SK-N-SH (cell line): ENCODE measurements at regions not wholly inside any gene's neighbourhood (a gene's known extent, or its start where the extent isn't known, plus 50 kb on each side); places are given as distances from the start of the nearest gene placed in this dataset.

Experiments
- CTCF ChIA-PET: fragments of 300-600, 350-600 bp; formaldehyde crosslinking; extraction: SDS; loops from one replicate; lab custom pipeline; 2021; lab: Yijun Ruan, JAX
- POLR2A ChIA-PET: fragments of 350-600 bp; sonication (Branson Sonifier 250); formaldehyde crosslinking; extraction: SDS; loops from one replicate; lab custom pipeline; 2020; ENCODE audit warnings: antibody characterized with exemption, inconsistent platforms; lab: Yijun Ruan, JAX
- DNase-seq: peaks from one replicate; pipeline ENCODE4 v3.0.0; 2012
- H2AFZ ChIP-seq: fragments of 200-600 bp; sonication (generic); 2 replicates; pipeline ENCODE4 v1.8.1; 2016; ENCODE audit warnings: antibody characterized with exemption, mild to moderate bottlenecking, low read depth
- H3F3A ChIP-seq: fragments of 200-600 bp; sonication (generic); replicated peaks from 2 replicates; pipeline ENCODE3; 2016; ENCODE audit warnings: antibody characterized with exemption, mild to moderate bottlenecking; ENCODE audit not compliant: insufficient read depth
- H3K27ac ChIP-seq, 2 experiments: fragments of 200-500 bp in 1 of 2; fragments of 200-600 bp in 1 of 2; sonication (Bioruptor generic) in 1 of 2; sonication (generic), shearing (Covaris generic) in 1 of 2; 2 replicates each; pipeline versions ENCODE4 v1.5.1 to v1.6.1; 2014 to 2016; ENCODE audit warnings: low read depth in 2 of 2, inconsistent platforms in 1 of 2, low read length in 1 of 2, mild to moderate bottlenecking in 1 of 2, mixed read lengths in 1 of 2
- H3K27me3 ChIP-seq: fragments of 200-600 bp; sonication (generic), shearing (Covaris generic); 2 replicates; pipeline ENCODE4 v1.6.1; 2016; ENCODE audit warnings: mixed run types; ENCODE audit not compliant: insufficient read depth
- H3K36me3 ChIP-seq, 2 experiments: fragments of 200-500 bp in 1 of 2; fragments of 200-600 bp in 1 of 2; sonication (Bioruptor generic) in 1 of 2; sonication (generic) in 1 of 2; replicated peaks in 1 of 2; 2 replicates each; pipeline versions ENCODE3 to v1.5.1; 2014 to 2016; ENCODE audit warnings: low read length in 1 of 2, mild to moderate bottlenecking in 1 of 2; ENCODE audit not compliant: insufficient read depth in 2 of 2, control insufficient read depth in 1 of 2
- H3K4me1 ChIP-seq, 2 experiments: fragments of 200-500 bp in 1 of 2; fragments of 200-600 bp in 1 of 2; sonication (Bioruptor generic) in 1 of 2; sonication (generic), shearing (Covaris generic) in 1 of 2; 2 replicates each; pipeline versions ENCODE4 v1.5.1 to v1.6.1; 2014 to 2016; ENCODE audit warnings: low read depth in 1 of 2, low read length in 1 of 2, mixed run types in 1 of 2; ENCODE audit not compliant: insufficient read depth in 2 of 2, control insufficient read depth in 1 of 2
- H3K4me2 ChIP-seq: fragments of 200-600 bp; sonication (generic), shearing (Covaris generic); 2 replicates; pipeline ENCODE4 v1.6.1; 2017; ENCODE audit warnings: mixed run types
- H3K4me3 ChIP-seq, 2 experiments: fragments of 200-500 bp in 1 of 2; fragments of 200-600 bp in 1 of 2; sonication (Bioruptor generic) in 1 of 2; sonication (generic), shearing (Covaris generic) in 1 of 2; 2 replicates each; pipeline versions ENCODE4 v1.5.1 to v1.8.1; 2014 to 2016; ENCODE audit warnings: low read depth in 2 of 2, inconsistent platforms in 1 of 2, low read length in 1 of 2, mild to moderate bottlenecking in 1 of 2, mixed read lengths in 1 of 2, moderate library complexity in 1 of 2
- H3K79me2 ChIP-seq: fragments of 200-600 bp; sonication (generic); 2 replicates; pipeline ENCODE4 v1.8.1; 2017; ENCODE audit warnings: mild to moderate bottlenecking; ENCODE audit not compliant: insufficient read depth
- H3K9ac ChIP-seq: fragments of 200-600 bp; sonication (generic); 2 replicates; pipeline ENCODE4 v1.6.1; 2017; ENCODE audit warnings: mixed run types
- H3K9me2 ChIP-seq: fragments of 200-600 bp; sonication (generic); 2 replicates; pipeline ENCODE4 v1.6.1; 2017; ENCODE audit warnings: mixed run types
- H3K9me3 ChIP-seq: fragments of 200-600 bp; sonication (generic); 2 replicates; pipeline ENCODE4 v1.6.1; 2017; ENCODE audit warnings: mixed run types, mild to moderate bottlenecking, moderate library complexity
- H4K20me1 ChIP-seq: fragments of 200-600 bp; sonication (generic); 2 replicates; pipeline ENCODE4 v1.6.1; 2017; ENCODE audit warnings: mild to moderate bottlenecking, mixed run types; ENCODE audit not compliant: insufficient read depth
- ELF1 ChIP-seq: IDR thresholded peaks from 2 replicates; pipeline ENCODE4 v1.4.0; 2012
- FOXM1 ChIP-seq: IDR thresholded peaks from 2 replicates; pipeline ENCODE4 v1.4.0; 2012; ENCODE audit warnings: low read depth, mild to moderate bottlenecking
- GABPA ChIP-seq: IDR thresholded peaks from 2 replicates; pipeline ENCODE4 v1.4.0; 2012; ENCODE audit warnings: low read depth, mild to moderate bottlenecking
- GATA2 ChIP-seq: sonication (generic); formaldehyde crosslinking; IDR thresholded peaks from 2 replicates; pipeline ENCODE4 v1.5.0; 2020; ENCODE audit warnings: mild to moderate bottlenecking, missing genetic modification reagents
- IRF3 ChIP-seq: fragments of 150-350 bp; IDR thresholded peaks from 2 replicates; pipeline ENCODE4 v1.6.1; 2016; ENCODE audit warnings: mild to moderate bottlenecking, low read depth, low read length
- MEF2A ChIP-seq: IDR thresholded peaks from 2 replicates; pipeline ENCODE4 v1.4.0; 2012; ENCODE audit warnings: low read depth, borderline replicate concordance
- NFIC ChIP-seq: IDR thresholded peaks from 2 replicates; pipeline ENCODE4 v1.4.0; 2012; ENCODE audit warnings: borderline replicate concordance
- PBX3 ChIP-seq: IDR thresholded peaks from 2 replicates; pipeline ENCODE4; 2012
- RCOR1 ChIP-seq: fragments of 150-350 bp; IDR thresholded peaks from 2 replicates; pipeline ENCODE4 v1.6.1; 2017; ENCODE audit warnings: antibody characterized with exemption, low read length
- REST ChIP-seq: IDR thresholded peaks from 2 replicates; pipeline ENCODE4 v1.6.1; 2012; ENCODE audit warnings: mild to moderate bottlenecking, low read depth, low read length, moderate library complexity
- RXRA ChIP-seq: IDR thresholded peaks from 2 replicates; pipeline ENCODE4 v1.4.0; 2012; ENCODE audit warnings: low read depth, mild to moderate bottlenecking, borderline replicate concordance
- TAF1 ChIP-seq: IDR thresholded peaks from 2 replicates; pipeline ENCODE4 v1.6.1; 2012; ENCODE audit warnings: low read depth, mild to moderate bottlenecking, low read length, moderate library complexity, borderline replicate concordance
- WGBS: methylation state at CpG from one replicate; pipeline ENCODE4 v1.1.6; 2017; ENCODE audit warnings: low lambda C conversion rate; 5-methylcytosine and 5-hydroxymethylcytosine counted together
- TF ChIP-seq, protein P1 (sequence below): fragments of 150-350 bp; IDR thresholded peaks from 2 replicates; pipeline ENCODE4 v1.6.1; 2017; ENCODE audit warnings: antibody characterized with exemption, low read length, low read depth, borderline replicate concordance
- TF ChIP-seq, protein P2 (sequence below): IDR thresholded peaks from 2 replicates; pipeline ENCODE4 v1.4.0; 2012; ENCODE audit warnings: low read depth, borderline replicate concordance
- TF ChIP-seq, protein P3 (sequence below): IDR thresholded peaks from 2 replicates; pipeline ENCODE4 v1.4.0; 2012; ENCODE audit warnings: low read depth, borderline replicate concordance

DNA sequence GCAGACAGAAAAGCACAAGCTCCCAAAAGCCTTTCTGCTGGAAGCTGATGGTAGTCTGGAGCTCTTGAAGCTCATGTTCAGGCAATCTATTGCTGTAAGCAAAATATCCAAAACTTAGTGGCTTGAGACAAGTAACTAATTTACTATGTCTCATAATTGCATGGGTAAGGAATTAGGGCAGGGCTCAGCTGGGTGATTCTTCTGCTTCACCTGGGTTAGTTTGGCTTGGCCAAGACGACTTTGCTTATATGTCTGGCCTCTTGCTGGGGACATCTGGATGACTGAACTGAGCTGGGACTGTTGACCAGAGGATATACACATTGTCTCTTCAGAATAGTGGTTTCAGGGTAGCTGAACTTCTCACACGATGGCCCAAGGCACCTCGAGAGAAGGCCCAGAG, 96.8 kb upstream of the WSCD1 start:
- WGBS, result 0% methylated on average over 3 of the region's 3 CpGs
- no peaks in the 10 kb centered on the region for H3F3A ChIP-seq
- CTCF ChIA-PET, result no interaction called here
- no peaks in the 10 kb centered on the region for H3K9me2 ChIP-seq
- no peak overlapping the region for H3K4me3 ChIP-seq
- H3K27me3 ChIP-seq, result no peaks in the 10 kb centered on the region
- no peaks in the 10 kb centered on the region for H4K20me1 ChIP-seq
- no peaks in the 10 kb centered on the region for H3K79me2 ChIP-seq
- POLR2A ChIA-PET, result no interaction called here
- no peak overlapping the region for H2AFZ ChIP-seq
- no peaks in the 10 kb centered on the region for H3K9me3 ChIP-seq
- DNase-seq, result no peak
- H3K27ac ChIP-seq, result no peak overlapping the region
- no peaks in the 10 kb centered on the region for H3K4me1 ChIP-seq
- TF ChIP-seq TAF1, result no peak
- TF ChIP-seq IRF3, result no peak
- TF ChIP-seq GABPA, result no peak
- TF ChIP-seq, protein P1, sequence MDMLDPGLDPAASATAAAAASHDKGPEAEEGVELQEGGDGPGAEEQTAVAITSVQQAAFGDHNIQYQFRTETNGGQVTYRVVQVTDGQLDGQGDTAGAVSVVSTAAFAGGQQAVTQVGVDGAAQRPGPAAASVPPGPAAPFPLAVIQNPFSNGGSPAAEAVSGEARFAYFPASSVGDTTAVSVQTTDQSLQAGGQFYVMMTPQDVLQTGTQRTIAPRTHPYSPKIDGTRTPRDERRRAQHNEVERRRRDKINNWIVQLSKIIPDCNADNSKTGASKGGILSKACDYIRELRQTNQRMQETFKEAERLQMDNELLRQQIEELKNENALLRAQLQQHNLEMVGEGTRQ, result no peak
- TF ChIP-seq MEF2A, result no peak
- TF ChIP-seq, protein P2, sequence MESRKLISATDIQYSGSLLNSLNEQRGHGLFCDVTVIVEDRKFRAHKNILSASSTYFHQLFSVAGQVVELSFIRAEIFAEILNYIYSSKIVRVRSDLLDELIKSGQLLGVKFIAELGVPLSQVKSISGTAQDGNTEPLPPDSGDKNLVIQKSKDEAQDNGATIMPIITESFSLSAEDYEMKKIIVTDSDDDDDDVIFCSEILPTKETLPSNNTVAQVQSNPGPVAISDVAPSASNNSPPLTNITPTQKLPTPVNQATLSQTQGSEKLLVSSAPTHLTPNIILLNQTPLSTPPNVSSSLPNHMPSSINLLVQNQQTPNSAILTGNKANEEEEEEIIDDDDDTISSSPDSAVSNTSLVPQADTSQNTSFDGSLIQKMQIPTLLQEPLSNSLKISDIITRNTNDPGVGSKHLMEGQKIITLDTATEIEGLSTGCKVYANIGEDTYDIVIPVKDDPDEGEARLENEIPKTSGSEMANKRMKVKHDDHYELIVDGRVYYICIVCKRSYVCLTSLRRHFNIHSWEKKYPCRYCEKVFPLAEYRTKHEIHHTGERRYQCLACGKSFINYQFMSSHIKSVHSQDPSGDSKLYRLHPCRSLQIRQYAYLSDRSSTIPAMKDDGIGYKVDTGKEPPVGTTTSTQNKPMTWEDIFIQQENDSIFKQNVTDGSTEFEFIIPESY, result no peak
- no peak for TF ChIP-seq PBX3
- no peak for TF ChIP-seq RCOR1
- no peak overlapping the region for H3K9ac ChIP-seq
- no peak overlapping the region for H3K4me2 ChIP-seq
- H3K36me3 ChIP-seq, result no peaks in the 10 kb centered on the region

DNA sequence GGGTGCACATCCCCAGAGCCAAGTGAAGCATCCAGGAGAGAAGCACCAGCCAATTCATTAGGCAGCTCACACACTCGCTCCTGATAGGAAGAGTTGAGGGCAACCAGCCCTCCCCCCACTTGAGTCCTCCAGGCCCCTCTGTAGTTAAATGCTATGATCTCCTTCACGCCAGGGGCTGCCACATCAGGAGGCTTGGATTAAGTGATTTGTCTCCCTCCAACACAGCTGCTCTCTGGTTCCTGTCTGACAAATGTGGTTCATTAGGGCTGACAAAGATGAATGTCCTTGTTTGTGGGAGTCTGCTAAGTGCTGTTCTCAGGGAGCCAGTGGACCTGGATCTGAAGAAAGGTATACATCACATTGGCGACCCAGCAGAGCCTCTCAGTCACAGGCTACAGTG, 94.5 kb upstream of the WSCD1 start:
- POLR2A ChIA-PET, result no interaction called here
- no peak overlapping the region for H3K27ac ChIP-seq
- H3K4me3 ChIP-seq, result no peak overlapping the region
- H3K4me2 ChIP-seq, result no peak overlapping the region
- 0% methylated on average over 3 of the region's 3 CpGs for WGBS
- H3F3A ChIP-seq, result no peaks in the 10 kb centered on the region
- no peak overlapping the region for H3K9ac ChIP-seq
- no peak for DNase-seq
- no peaks in the 10 kb centered on the region for H3K79me2 ChIP-seq
- no peaks in the 10 kb centered on the region for H3K4me1 ChIP-seq
- H2AFZ ChIP-seq, result no peak overlapping the region
- H4K20me1 ChIP-seq, result no peaks in the 10 kb centered on the region
- TF ChIP-seq RXRA (no peak), ELF1 (no peak), GATA2 (CRISPR knock-in tag) (no peak), NFIC (no peak), REST (no peak), FOXM1 (no peak)
- TF ChIP-seq, protein P3, sequence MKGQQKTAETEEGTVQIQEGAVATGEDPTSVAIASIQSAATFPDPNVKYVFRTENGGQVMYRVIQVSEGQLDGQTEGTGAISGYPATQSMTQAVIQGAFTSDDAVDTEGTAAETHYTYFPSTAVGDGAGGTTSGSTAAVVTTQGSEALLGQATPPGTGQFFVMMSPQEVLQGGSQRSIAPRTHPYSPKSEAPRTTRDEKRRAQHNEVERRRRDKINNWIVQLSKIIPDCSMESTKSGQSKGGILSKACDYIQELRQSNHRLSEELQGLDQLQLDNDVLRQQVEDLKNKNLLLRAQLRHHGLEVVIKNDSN, result no peak
- H3K36me3 ChIP-seq, result no peaks in the 10 kb centered on the region
- H3K9me3 ChIP-seq, result no peaks in the 10 kb centered on the region
- H3K27me3 ChIP-seq, result no peaks in the 10 kb centered on the region
- CTCF ChIA-PET, result no interaction called here
- no peaks in the 10 kb centered on the region for H3K9me2 ChIP-seq
